ENCODE measurements at regions not wholly inside any gene's neighbourhood (a gene's known extent, or its start where the extent isn't known, plus 50 kb on each side); places are given as distances from the start of the nearest gene placed in this dataset.
A peak's percentile ranks its signal among the peaks of the same experiment; 100 is the strongest.

GRCh38 chr12:77592836-77593235 is 237.9 kb upstream of the NAV3 start:
- ATAC-seq (ENCODE audit: poor library complexity) (no peak), DNase-seq (no peak)
- intact Hi-C loops (cut with DNase I): no loop called here

GRCh38 chr12:77591959-77592743 is 238.5 kb upstream of the NAV3 start:
- DNase-seq (no peak), ATAC-seq (ENCODE audit: poor library complexity) (peak; percentile 36)
- intact Hi-C loops (cut with DNase I): no loop called here

GRCh38 chr12:77590306-77590705 is 240.4 kb upstream of the NAV3 start:
- intact Hi-C loops (cut with DNase I): no loop called here
- DNase-seq: no peak
- ATAC-seq (ENCODE audit: poor library complexity): no peak

GRCh38 chr12:77584860-77585259 is 245.8 kb upstream of the NAV3 start:
- DNase-seq (no peak), ATAC-seq (ENCODE audit: poor library complexity) (no peak)
- intact Hi-C loops (cut with DNase I): no loop called here

- intact Hi-C loops (cut with DNase I): no loop called here
- no peak for DNase-seq
- no peak for ATAC-seq (ENCODE audit: poor library complexity)
Observed at GRCh38 chr12:77578466-77579220, 252.1 kb upstream of the NAV3 start.

DNA sequence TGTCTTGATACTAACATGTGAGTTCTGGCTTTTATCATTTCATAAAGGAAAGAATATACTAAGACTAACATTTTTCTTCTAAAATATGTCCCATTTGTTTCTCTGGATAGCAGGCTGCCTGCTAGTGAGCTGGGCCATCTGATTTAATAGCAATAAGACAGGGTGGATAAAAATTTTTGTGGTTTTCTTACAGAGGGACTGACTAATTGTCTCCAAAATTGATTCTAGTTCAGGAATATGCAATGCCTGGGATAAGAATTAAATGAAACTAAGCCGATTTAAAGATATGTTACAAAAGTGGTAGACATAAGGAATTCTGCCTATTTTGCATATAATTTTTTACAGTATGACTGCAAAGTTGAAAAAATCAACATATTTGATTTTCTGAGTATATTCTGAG is 252.9 kb upstream of the NAV3 start:
- intact Hi-C loops (cut with DNase I): no loop called here
- DNase-seq (no peak), ATAC-seq (ENCODE audit: poor library complexity) (no peak)

GRCh38 chr12:77575376-77575919 is 255.2 kb upstream of the NAV3 start:
- intact Hi-C loops (cut with DNase I): no loop called here
- DNase-seq: no peak
- no peak for ATAC-seq (ENCODE audit: poor library complexity)

DNA sequence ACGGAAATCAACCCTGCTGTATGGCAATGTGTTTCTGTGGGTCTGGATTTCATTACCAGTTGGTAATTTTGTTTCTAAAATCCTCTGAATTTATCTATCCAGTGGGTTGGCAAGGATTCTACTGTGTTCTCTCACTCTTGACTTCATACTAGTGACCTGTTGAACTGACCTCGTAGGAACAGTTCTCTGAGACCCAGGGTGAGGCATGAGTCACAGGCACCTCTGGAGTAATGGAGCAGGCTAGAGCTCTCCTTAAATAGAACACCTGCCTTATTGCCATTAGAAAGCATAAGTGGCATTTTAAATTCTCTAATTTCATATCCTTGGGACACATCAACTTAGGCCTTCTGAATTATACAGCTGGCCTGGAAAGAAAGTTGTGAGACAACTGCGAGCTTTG is 258.3 kb upstream of the NAV3 start:
- ATAC-seq (ENCODE audit: poor library complexity) (no peak), DNase-seq (no peak)
- intact Hi-C loops (cut with DNase I): no loop called here

DNA sequence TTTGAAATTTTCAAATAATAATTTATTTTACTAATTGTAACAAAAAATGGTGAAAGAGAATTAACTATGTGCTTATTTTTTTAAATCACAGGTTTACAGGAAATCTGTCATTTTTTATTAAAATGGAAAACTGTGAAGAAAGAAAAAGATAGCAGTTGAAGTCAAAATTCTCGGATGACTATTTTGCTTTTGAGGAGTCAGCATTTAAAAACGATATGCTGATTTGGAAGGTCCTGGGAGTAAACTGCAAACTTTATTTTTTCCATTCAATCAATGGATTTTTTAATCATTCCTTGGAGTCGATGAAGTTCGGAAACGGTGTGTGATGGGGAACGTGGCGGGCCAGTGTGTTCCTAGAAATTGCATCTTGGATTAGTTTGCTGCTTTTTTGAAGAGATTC is 258.9 kb upstream of the NAV3 start:
- no peak for ATAC-seq (ENCODE audit: poor library complexity)
- intact Hi-C loops (cut with DNase I): no loop called here
- DNase-seq: no peak

GRCh38 chr12:77571127-77571526 is 259.6 kb upstream of the NAV3 start:
- ATAC-seq (ENCODE audit: poor library complexity): no peak
- DNase-seq: no peak
- intact Hi-C loops (cut with DNase I): no loop called here

- intact Hi-C loops (cut with DNase I): no loop called here
Observed at GRCh38 chr12:77569876-77570275, 260.8 kb upstream of the NAV3 start.

GRCh38 chr12:77560714-77561113 is 270.0 kb upstream of the NAV3 start:
- DNase-seq (no peak), ATAC-seq (ENCODE audit: poor library complexity) (no peak)
- intact Hi-C loops (cut with DNase I): no loop called here

More at GRCh38 chr12:77569876-77570275, 260.8 kb upstream of the NAV3 start:
- no peak for DNase-seq
- no peak for ATAC-seq (ENCODE audit: poor library complexity)

- intact Hi-C loops (cut with DNase I): no loop called here
- DNase-seq (no peak), ATAC-seq (ENCODE audit: poor library complexity) (no peak)
Observed at GRCh38 chr12:77559400-77560074, 271.2 kb upstream of the NAV3 start.

DNA sequence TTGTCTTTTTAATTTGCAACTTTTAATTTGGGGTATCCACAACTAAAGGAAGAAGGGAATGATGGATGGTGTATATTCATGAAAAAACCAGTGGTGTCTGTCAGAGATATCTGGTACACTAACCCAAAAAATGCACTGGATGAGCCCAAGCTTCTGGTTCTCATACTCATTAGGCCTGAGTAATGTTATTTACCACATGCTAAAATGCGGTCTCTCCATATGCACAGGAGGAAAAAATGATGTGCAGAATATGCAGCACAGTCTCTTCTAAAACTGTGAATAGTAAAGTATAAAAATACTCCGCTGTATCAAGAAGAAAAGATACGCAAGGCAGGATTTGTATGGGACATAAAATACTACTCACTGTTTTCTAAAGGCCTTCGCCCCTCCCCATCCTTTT is 275.6 kb upstream of the NAV3 start:
- no peak for DNase-seq
- intact Hi-C loops (cut with DNase I): no loop called here
- no peak for ATAC-seq (ENCODE audit: poor library complexity)

GRCh38 chr12:77553976-77554619 is 276.6 kb upstream of the NAV3 start:
- no peak for ATAC-seq (ENCODE audit: poor library complexity)
- intact Hi-C loops (cut with DNase I): no loop called here
- DNase-seq: no peak

DNA sequence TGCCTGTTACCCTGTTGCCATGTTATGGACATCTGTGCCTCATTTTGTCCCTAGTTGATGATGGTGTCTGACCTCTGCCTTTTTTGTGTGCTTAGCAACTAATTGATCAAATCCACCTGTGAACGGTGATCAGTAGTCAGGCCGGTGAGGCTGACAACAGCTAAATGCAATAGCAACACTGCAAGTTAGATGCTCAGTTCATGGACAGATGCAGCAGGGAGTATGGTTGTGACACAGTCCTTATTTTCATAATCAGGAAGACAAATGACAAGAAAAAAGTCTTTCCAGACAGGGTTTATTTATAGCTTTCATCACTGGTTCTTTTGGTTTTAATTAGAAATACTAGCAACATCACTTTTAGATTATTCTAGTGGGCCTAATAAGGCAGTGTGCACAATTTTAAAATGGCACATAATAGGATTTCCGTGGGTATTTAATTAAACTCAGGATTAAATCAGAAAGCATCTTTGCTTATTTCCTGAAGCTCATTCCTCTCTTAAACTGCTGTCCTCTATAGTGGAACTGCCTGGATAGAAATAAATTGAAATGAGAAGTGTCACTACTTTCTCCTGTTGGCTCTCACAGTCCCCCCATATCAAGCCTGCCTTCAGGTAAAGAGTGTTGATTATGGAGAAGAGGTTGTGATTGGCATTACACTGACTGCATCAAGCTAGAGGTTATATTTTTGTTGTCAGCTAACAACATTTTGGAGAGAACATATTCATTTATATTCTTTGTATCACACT is 281.1 kb upstream of the NAV3 start:
- intact Hi-C loops (cut with DNase I): no loop called here
- ATAC-seq (ENCODE audit: poor library complexity) (no peak), DNase-seq (no peak)

DNA sequence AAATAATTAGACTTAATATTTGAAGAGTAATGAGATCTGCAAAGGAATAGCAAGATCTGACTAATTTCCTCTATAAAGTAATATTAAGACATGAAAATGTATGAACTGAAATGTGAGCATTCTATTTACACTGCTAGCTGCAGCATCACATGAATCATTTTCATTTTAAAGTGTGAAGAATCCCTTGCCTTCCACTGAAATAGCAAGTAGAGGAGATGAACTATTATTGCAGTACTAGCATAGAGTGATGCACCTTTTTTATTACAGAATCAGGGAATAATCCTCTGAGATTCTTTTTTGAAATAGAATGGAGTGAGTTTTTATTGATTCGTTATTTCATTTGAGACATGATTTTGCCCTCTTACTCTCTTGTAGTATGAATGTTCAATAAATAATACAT is 281.9 kb upstream of the NAV3 start:
- ATAC-seq (ENCODE audit: poor library complexity) (no peak), DNase-seq (no peak)
- intact Hi-C loops (cut with DNase I): no loop called here

DNA sequence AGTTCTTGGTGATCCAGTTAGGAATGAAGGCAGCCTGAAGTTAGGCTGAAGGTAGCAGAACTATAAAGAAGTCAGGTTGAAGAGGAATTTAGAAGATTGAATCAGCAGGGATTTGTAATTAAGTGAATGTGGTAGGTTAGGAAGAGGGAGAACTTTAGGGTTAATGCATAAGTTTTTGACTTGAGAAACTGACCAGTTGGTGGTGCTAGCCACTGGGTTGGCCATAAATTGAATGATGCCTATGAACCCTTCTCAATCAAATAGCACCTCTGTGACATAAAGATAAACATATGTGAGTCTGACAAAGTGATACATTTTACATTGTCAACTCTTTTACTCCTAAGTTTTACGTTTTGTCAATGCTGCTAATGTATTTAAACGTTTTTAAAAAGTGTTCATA is 290.6 kb upstream of the NAV3 start:
- ATAC-seq (ENCODE audit: poor library complexity): no peak
- intact Hi-C loops (cut with DNase I): no loop called here
- DNase-seq: no peak

Data from Right ventricle myocardium superior (tissue), 1 donor.